Pancreas (tissue), 10 donors: ENCODE measurements at regions not wholly inside any gene's neighbourhood (a gene's known extent, or its start where the extent isn't known, plus 50 kb on each side); places are given as distances from the start of the nearest gene placed in this dataset.

Experiments used
- ATAC-seq, 4 donors: fragments of 200-7000 bp; cut with Tn5 transposase; one replicate each; pipeline versions ENCODE4 v1.8.0 to v1.9.1; 2020; ENCODE audit warnings: mild to moderate bottlenecking in 4 of 4, moderate library complexity in 4 of 4
- DNase-seq, 6 donors: peaks; one replicate each; pipeline ENCODE4 v3.0.0-alpha.2; 2020
- FAIRE-seq: peaks from 2 replicates; lab custom pipeline; 2012; peaks lifted over from hg19 to GRCh38; lab: Jason Lieb, UNC
- H3K27ac ChIP-seq, 4 donors: fragments of 200-600 bp; sonication (generic); 1 replicate in 3 of 4; 2 replicates in 1 of 4; pipeline versions ENCODE4 v1.5.0 to v1.8.0; 2020
- H3K27me3 ChIP-seq, 4 donors: fragments of 200-600 bp; one replicate each; pipeline ENCODE4 v1.8.0; 2021
- H3K36me3 ChIP-seq, 3 donors: fragments of 200-600 bp; sonication (generic) in 1 of 3; one replicate each; pipeline versions ENCODE4 v1.5.0 to v1.8.0; 2020 to 2021
- H3K4me1 ChIP-seq, 3 donors: fragments of 200-600 bp; one replicate each; pipeline ENCODE4 v1.8.0; 2021
- H3K4me3 ChIP-seq, 4 donors: fragments of 200-600 bp; sonication (generic) in 2 of 4; one replicate each; pipeline versions ENCODE4 v1.5.0 to v1.8.0; 2020 to 2021
- H3K9me3 ChIP-seq, 4 donors: fragments of 200-600 bp; one replicate each; pipeline ENCODE4 v1.8.0; 2021
- CTCF ChIP-seq, 4 donors: fragments of 200-600 bp; sonication (generic) in 3 of 4; IDR thresholded peaks; one replicate each; pipeline versions ENCODE4 v1.5.0 to v1.8.0; 2021; ENCODE audit warnings: antibody characterized with exemption in 4 of 4
- WGBS, 2 donors: extraction: QIAGEN DNeasy Blood & Tissue Kit; methylation state at CpG; one replicate each; pipeline ENCODE4 v1.1.7; 2013; 5-methylcytosine and 5-hydroxymethylcytosine counted together
- intact Hi-C, 3 donors: fragments of 100-400 bp; cut with DNase I; formaldehyde crosslinking; loops; one replicate each; pipeline versions ENCODE4 v1.11.1 to v1.14.2; 2022
- donor health status: healthy with polysubstance abuse.
- donor health status: DM: no; HTN: no; CAD: no; lungs with moderate emphysema.
- donor health status: DM: no; HTN: no; CAD: no.
- donor health status: control.
- donor health status: control.
- donor health status: Bipolar disorder and iron deficiency.
- donor health status: DM: yes; HTN: yes; CAD: no.
- donor health status: DM: no; HTN: no; CAD: no.
- donor health status: DM: no; HTN: no; CAD: no.
- donor health status: DM: yes; HTN: yes; CAD: no.

- ATAC-seq (no peak), FAIRE-seq (no peak), DNase-seq (no peak)
- Histone ChIP-seq H3K36me3 (no peaks in the 10 kb centered on the region), H3K27me3 (no peaks in the 10 kb centered on the region), H3K4me3 (no peak overlapping the region), H3K27ac (no peak overlapping the region), H3K9me3 (no peaks in the 10 kb centered on the region), H3K4me1 (peaks cover 0 to 5% (median 0%) of the 10 kb centered on the region in 3 donors)
- 73 to 74% methylated on average over 1 of the region's 1 CpG for WGBS, 2 donors
- intact Hi-C loops = no loop called here
- no peak for TF ChIP-seq CTCF (IDR thresholded peaks at IDR 0.05)
Measured at GRCh38 chr18:64803471-64803870, 654.6 kb upstream of the LINC00305 start.

GRCh38 chr18:64800151-64800550 is 651.3 kb upstream of the LINC00305 start:
- intact Hi-C loops = no loop called here
- FAIRE-seq (no peak), DNase-seq (no peak), ATAC-seq (no peak)
- H3K36me3 ChIP-seq = no peaks in the 10 kb centered on the region
- no peaks in the 10 kb centered on the region for H3K27me3 ChIP-seq
- H3K4me1 ChIP-seq = peaks cover 0 to 5% (median 0%) of the 10 kb centered on the region in 3 donors
- no peak for TF ChIP-seq CTCF (IDR thresholded peaks at IDR 0.05)
- H3K9me3 ChIP-seq = no peaks in the 10 kb centered on the region
- H3K27ac ChIP-seq = no peak overlapping the region
- H3K4me3 ChIP-seq = no peak overlapping the region

GRCh38 chr18:64799376-64799775 is 650.5 kb upstream of the LINC00305 start:
- peaks cover 0 to 5% (median 0%) of the 10 kb centered on the region in 3 donors for H3K4me1 ChIP-seq
- DNase-seq (no peak), ATAC-seq (no peak), FAIRE-seq (no peak)
- TF ChIP-seq CTCF (IDR thresholded peaks at IDR 0.05) = no peak
- H3K4me3 ChIP-seq = no peak overlapping the region
- H3K27ac ChIP-seq = no peak overlapping the region
- WGBS, 2 donors = 91 to 92% methylated on average over 4 of the region's 4 CpGs
- no peaks in the 10 kb centered on the region for H3K9me3 ChIP-seq
- no peaks in the 10 kb centered on the region for H3K36me3 ChIP-seq
- intact Hi-C loops = no loop called here
- no peaks in the 10 kb centered on the region for H3K27me3 ChIP-seq

- no peak for DNase-seq
- no peak for FAIRE-seq
- H3K4me3 ChIP-seq = no peak overlapping the region
- TF ChIP-seq CTCF (IDR thresholded peaks at IDR 0.05) = no peak
- no peaks in the 10 kb centered on the region for H3K4me1 ChIP-seq
- intact Hi-C loops = no loop called here
- H3K36me3 ChIP-seq = no peaks in the 10 kb centered on the region
- H3K27ac ChIP-seq = no peak overlapping the region
- no peak for ATAC-seq
- H3K27me3 ChIP-seq = no peaks in the 10 kb centered on the region
- H3K9me3 ChIP-seq = no peaks in the 10 kb centered on the region
- 70% methylated on average over 4 of the region's 4 CpGs for WGBS, 2 donors
Measured at GRCh38 chr18:64791236-64791635, 642.3 kb upstream of the LINC00305 start.

- 33 to 39% methylated on average over 4 of the region's 4 CpGs for WGBS, 2 donors
- Histone ChIP-seq H3K4me1 (no peaks in the 10 kb centered on the region), H3K27me3 (no peaks in the 10 kb centered on the region), H3K4me3 (no peak overlapping the region), H3K9me3 (no peaks in the 10 kb centered on the region), H3K27ac (no peak overlapping the region), H3K36me3 (no peaks in the 10 kb centered on the region)
- FAIRE-seq (no peak), DNase-seq (no peak), ATAC-seq (no peak)
- TF ChIP-seq CTCF (IDR thresholded peaks at IDR 0.05) = no peak
- intact Hi-C loops = no loop called here
Measured at GRCh38 chr18:64785686-64786085, 636.8 kb upstream of the LINC00305 start.
